ENCODE measurements at regions not wholly inside any gene's neighbourhood (a gene's known extent, or its start where the extent isn't known, plus 50 kb on each side); places are given as distances from the start of the nearest gene placed in this dataset.

GRCh38 chr4:106614441-106614840 is 245.9 kb upstream of the GIMD1 start:
- Histone ChIP-seq H3K79me2 (ENCODE audit: insufficient read depth, low read length) (no peaks in the 10 kb centered on the region), H3K4me2 (replicated peaks; ENCODE audit: extremely low read depth, low read length, poor library complexity, severe bottlenecking) (no peak overlapping the region), H3K9ac (ENCODE audit: insufficient read depth, low read length, poor library complexity, severe bottlenecking) (no peak overlapping the region), H3K9me3 (replicated peaks in 1 of 2; ENCODE audit: control insufficient read depth in 1 of 2, insufficient read depth in 1 of 2, low read length in 2 of 2) (peaks cover 0 to 14% of the 10 kb centered on the region in 2 donors), H3K27me3 (ENCODE audit: control insufficient read depth in 2 of 2, insufficient read depth in 2 of 2, low read length in 2 of 2) (no peaks in the 10 kb centered on the region), H4K20me1 (ENCODE audit: insufficient read depth, low read length) (no peaks in the 10 kb centered on the region), H3K4me3 (replicated peaks in 1 of 3; ENCODE audit: low read depth in 2 of 3, low read length in 3 of 3) (no peak overlapping the region), H2AFZ (ENCODE audit: insufficient read depth, low read depth, low read length, poor library complexity, severe bottlenecking) (no peak overlapping the region), H3K36me3 (replicated peaks in 1 of 2; ENCODE audit: control insufficient read depth in 1 of 2, insufficient read depth in 2 of 2, low read length in 2 of 2) (no peaks in the 10 kb centered on the region), H3K27ac (ENCODE audit: low read depth in 1 of 2, low read length in 2 of 2) (no peak overlapping the region), H3K4me1 (ENCODE audit: control insufficient read depth in 1 of 2, insufficient read depth in 2 of 2, low read length in 2 of 2) (no peaks in the 10 kb centered on the region)
- TF ChIP-seq, protein P1, sequence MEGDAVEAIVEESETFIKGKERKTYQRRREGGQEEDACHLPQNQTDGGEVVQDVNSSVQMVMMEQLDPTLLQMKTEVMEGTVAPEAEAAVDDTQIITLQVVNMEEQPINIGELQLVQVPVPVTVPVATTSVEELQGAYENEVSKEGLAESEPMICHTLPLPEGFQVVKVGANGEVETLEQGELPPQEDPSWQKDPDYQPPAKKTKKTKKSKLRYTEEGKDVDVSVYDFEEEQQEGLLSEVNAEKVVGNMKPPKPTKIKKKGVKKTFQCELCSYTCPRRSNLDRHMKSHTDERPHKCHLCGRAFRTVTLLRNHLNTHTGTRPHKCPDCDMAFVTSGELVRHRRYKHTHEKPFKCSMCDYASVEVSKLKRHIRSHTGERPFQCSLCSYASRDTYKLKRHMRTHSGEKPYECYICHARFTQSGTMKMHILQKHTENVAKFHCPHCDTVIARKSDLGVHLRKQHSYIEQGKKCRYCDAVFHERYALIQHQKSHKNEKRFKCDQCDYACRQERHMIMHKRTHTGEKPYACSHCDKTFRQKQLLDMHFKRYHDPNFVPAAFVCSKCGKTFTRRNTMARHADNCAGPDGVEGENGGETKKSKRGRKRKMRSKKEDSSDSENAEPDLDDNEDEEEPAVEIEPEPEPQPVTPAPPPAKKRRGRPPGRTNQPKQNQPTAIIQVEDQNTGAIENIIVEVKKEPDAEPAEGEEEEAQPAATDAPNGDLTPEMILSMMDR (IDR thresholded peaks at IDR 0.05), result no peak
- Mint-ChIP-seq H3K4me1 (no peaks in the 10 kb centered on the region), H3K27ac (no peak overlapping the region), H3K4me3 (no peak overlapping the region), H3K9me3 (peaks cover 0 to 11% (median 3%) of the 10 kb centered on the region in 7 donors), H3K27me3 (ENCODE audit: low read depth in 3 of 3) (peaks cover 0 to 2% (median 0%) of the 10 kb centered on the region in 3 donors), H3K36me3 (no peaks in the 10 kb centered on the region)
- WGBS (ENCODE audit: insufficient coverage), result no CpG with 5 or more reads among the region's 4 CpGs
- DNase-seq, result no peak
- intact Hi-C loops (cut with micrococcal nuclease), result no loop called here

GRCh38 chr4:106609917-106610316 is 241.3 kb upstream of the GIMD1 start:
- H3K36me3 ChIP-seq (replicated peaks in 1 of 2; ENCODE audit: control insufficient read depth in 1 of 2, insufficient read depth in 2 of 2, low read length in 2 of 2), result no peaks in the 10 kb centered on the region
- no peaks in the 10 kb centered on the region for H3K79me2 ChIP-seq (ENCODE audit: insufficient read depth, low read length)
- TF ChIP-seq, protein P1 (IDR thresholded peaks at IDR 0.05), result no peak
- peaks cover 4 to 21% (median 9%) of the 10 kb centered on the region in 7 donors for H3K9me3 Mint-ChIP-seq
- H3K4me3 ChIP-seq (replicated peaks in 1 of 3; ENCODE audit: low read depth in 2 of 3, low read length in 3 of 3), result no peak overlapping the region
- H3K9ac ChIP-seq (ENCODE audit: insufficient read depth, low read length, poor library complexity, severe bottlenecking), result no peak overlapping the region
- no peaks in the 10 kb centered on the region for H3K4me1 Mint-ChIP-seq
- DNase-seq, result no peak
- no peak overlapping the region for H3K4me2 ChIP-seq (replicated peaks; ENCODE audit: extremely low read depth, low read length, poor library complexity, severe bottlenecking)
- no peaks in the 10 kb centered on the region for H4K20me1 ChIP-seq (ENCODE audit: insufficient read depth, low read length)
- H3K27me3 Mint-ChIP-seq (ENCODE audit: low read depth in 3 of 3), result no peaks in the 10 kb centered on the region
- H3K27ac ChIP-seq (ENCODE audit: low read depth in 1 of 2, low read length in 2 of 2), result no peak overlapping the region
- intact Hi-C loops (cut with micrococcal nuclease), result no loop called here
- no peak overlapping the region for H3K27ac Mint-ChIP-seq
- H2AFZ ChIP-seq (ENCODE audit: insufficient read depth, low read depth, low read length, poor library complexity, severe bottlenecking), result no peak overlapping the region
- H3K4me1 ChIP-seq (ENCODE audit: control insufficient read depth in 1 of 2, insufficient read depth in 2 of 2, low read length in 2 of 2), result no peaks in the 10 kb centered on the region
- H3K9me3 ChIP-seq (replicated peaks in 1 of 2; ENCODE audit: control insufficient read depth in 1 of 2, insufficient read depth in 1 of 2, low read length in 2 of 2), result peaks cover 0 to 18% of the 10 kb centered on the region in 2 donors
- H3K27me3 ChIP-seq (ENCODE audit: control insufficient read depth in 2 of 2, insufficient read depth in 2 of 2, low read length in 2 of 2), result no peaks in the 10 kb centered on the region
- no peak overlapping the region for H3K4me3 Mint-ChIP-seq
- 89% methylated on average over 7 of the region's 7 CpGs for WGBS (ENCODE audit: insufficient coverage)
- H3K36me3 Mint-ChIP-seq, result no peaks in the 10 kb centered on the region
